ENCODE measurements at regions not wholly inside any gene's neighbourhood (a gene's known extent, or its start where the extent isn't known, plus 50 kb on each side); places are given as distances from the start of the nearest gene placed in this dataset.
A peak's percentile ranks its signal among the peaks of the same experiment; 100 is the strongest.

- H3K27ac ChIP-seq (ENCODE audit: low read length): no peak overlapping the region
- TF ChIP-seq EZH2phosphoT487 (IDR thresholded peaks at IDR 0.05; ENCODE audit: low read depth) (no peak), CTCF (IDR thresholded peaks at IDR 0.05; ENCODE audit: low read depth, low read length) (no peak)
- no peaks in the 10 kb centered on the region for H3K27me3 ChIP-seq (ENCODE audit: low read depth, low read length)
- no peaks in the 10 kb centered on the region for H3K36me3 ChIP-seq (replicated peaks; ENCODE audit: low read depth, low read length)
- H3K4me2 ChIP-seq (ENCODE audit: low read length): no peak overlapping the region
- H4K20me1 ChIP-seq (ENCODE audit: insufficient read depth, low read length): no peaks in the 10 kb centered on the region
- H3K79me2 ChIP-seq (ENCODE audit: low read length): no peaks in the 10 kb centered on the region
- H3K9me3 ChIP-seq (ENCODE audit: insufficient read depth, low read length): no peaks in the 10 kb centered on the region
- H3K4me1 ChIP-seq (ENCODE audit: low read length): no peaks in the 10 kb centered on the region
- no peak overlapping the region for H3K4me3 ChIP-seq (ENCODE audit: low read length)
- H3K9ac ChIP-seq (ENCODE audit: low read length): no peak overlapping the region
- 0 out of 2 replicates have a peak overlapping the region, but pooled peaks have one; percentile 32 for H2AFZ ChIP-seq (ENCODE audit: low read depth, low read length)
Measured at GRCh38 chr7:94099679-94100078, 95.5 kb upstream of the BET1 start.

- Histone ChIP-seq H3K4me3 (ENCODE audit: low read length) (no peak overlapping the region), H3K79me2 (ENCODE audit: low read length) (no peaks in the 10 kb centered on the region), H3K4me1 (ENCODE audit: low read length) (no peaks in the 10 kb centered on the region), H3K36me3 (replicated peaks; ENCODE audit: low read depth, low read length) (no peaks in the 10 kb centered on the region), H3K9me3 (ENCODE audit: insufficient read depth, low read length) (no peaks in the 10 kb centered on the region), H3K4me2 (ENCODE audit: low read length) (no peak overlapping the region), H3K9ac (ENCODE audit: low read length) (no peak overlapping the region), H4K20me1 (ENCODE audit: insufficient read depth, low read length) (no peaks in the 10 kb centered on the region), H2AFZ (ENCODE audit: low read depth, low read length) (no peak overlapping the region), H3K27ac (ENCODE audit: low read length) (no peak overlapping the region), H3K27me3 (ENCODE audit: low read depth, low read length) (no peaks in the 10 kb centered on the region)
- TF ChIP-seq CTCF (IDR thresholded peaks at IDR 0.05; ENCODE audit: low read depth, low read length) (no peak), EZH2phosphoT487 (IDR thresholded peaks at IDR 0.05; ENCODE audit: low read depth) (no peak)
Measured at GRCh38 chr7:94100723-94101345, 96.7 kb upstream of the BET1 start.

GRCh38 chr7:94104301-94104700 is 100.1 kb upstream of the BET1 start:
- H3K4me3 ChIP-seq (ENCODE audit: low read length): no peak overlapping the region
- H3K9me3 ChIP-seq (ENCODE audit: insufficient read depth, low read length): no peaks in the 10 kb centered on the region
- H3K9ac ChIP-seq (ENCODE audit: low read length): no peak overlapping the region
- no peaks in the 10 kb centered on the region for H3K27me3 ChIP-seq (ENCODE audit: low read depth, low read length)
- H3K27ac ChIP-seq (ENCODE audit: low read length): no peak overlapping the region
- H2AFZ ChIP-seq (ENCODE audit: low read depth, low read length): no peak overlapping the region
- H3K4me1 ChIP-seq (ENCODE audit: low read length): no peaks in the 10 kb centered on the region
- no peaks in the 10 kb centered on the region for H4K20me1 ChIP-seq (ENCODE audit: insufficient read depth, low read length)
- H3K79me2 ChIP-seq (ENCODE audit: low read length): no peaks in the 10 kb centered on the region
- no peak overlapping the region for H3K4me2 ChIP-seq (ENCODE audit: low read length)
- TF ChIP-seq EZH2phosphoT487 (IDR thresholded peaks at IDR 0.05; ENCODE audit: low read depth): no peak
- no peak for TF ChIP-seq CTCF (IDR thresholded peaks at IDR 0.05; ENCODE audit: low read depth, low read length)
- no peaks in the 10 kb centered on the region for H3K36me3 ChIP-seq (replicated peaks; ENCODE audit: low read depth, low read length)

- Histone ChIP-seq H3K4me1 (ENCODE audit: low read length) (no peaks in the 10 kb centered on the region), H2AFZ (ENCODE audit: low read depth, low read length) (no peak overlapping the region), H3K9me3 (ENCODE audit: insufficient read depth, low read length) (no peaks in the 10 kb centered on the region), H3K4me2 (ENCODE audit: low read length) (no peak overlapping the region), H3K27ac (ENCODE audit: low read length) (no peak overlapping the region), H3K9ac (ENCODE audit: low read length) (no peak overlapping the region), H4K20me1 (ENCODE audit: insufficient read depth, low read length) (no peaks in the 10 kb centered on the region), H3K79me2 (ENCODE audit: low read length) (no peaks in the 10 kb centered on the region), H3K4me3 (ENCODE audit: low read length) (no peak overlapping the region), H3K27me3 (ENCODE audit: low read depth, low read length) (no peaks in the 10 kb centered on the region; the same call in 1 of the 2 replicates), H3K36me3 (replicated peaks; ENCODE audit: low read depth, low read length) (no peaks in the 10 kb centered on the region)
- TF ChIP-seq CTCF (IDR thresholded peaks at IDR 0.05; ENCODE audit: low read depth, low read length) (no peak), EZH2phosphoT487 (IDR thresholded peaks at IDR 0.05; ENCODE audit: low read depth) (no peak)
Measured at GRCh38 chr7:94109556-94109955, 105.4 kb upstream of the BET1 start.

Data from OCI-LY3 (cell line).